Heart left ventricle (tissue), 16 donors: ENCODE measurements at regions not wholly inside any gene's neighbourhood (a gene's known extent, or its start where the extent isn't known, plus 50 kb on each side); places are given as distances from the start of the nearest gene placed in this dataset.
"Not testable (repeated sequence)": the region's sequence is repeated elsewhere in the genome, so short reads cannot be mapped to it uniquely, and the experiment has no call there.

Experiments used
- ATAC-seq, 4 donors: fragments of 200-7000 bp; cut with Tn5 transposase; one replicate each; pipeline ENCODE4 v1.9.1; 2020 to 2022; ENCODE audit warnings: moderate library complexity in 4 of 4, mild to moderate bottlenecking in 3 of 4, moderate number of reproducible peaks in 1 of 4
- DNase-seq, 5 donors: peaks; one replicate each; pipeline ENCODE4 v3.0.0-alpha.2; 2020
- H3K27ac ChIP-seq, 12 donors: fragments of 200-600 bp; sonication (generic) in 4 of 12; one replicate each; pipeline versions ENCODE4 v1.5.0 to v1.8.0; 2016 to 2022; ENCODE audit warnings: mild to moderate bottlenecking in 2 of 12
- H3K27me3 ChIP-seq, 9 donors: fragments of 200-600 bp; sonication (generic) in 2 of 9; one replicate each; pipeline versions ENCODE4 v1.5.1 to v1.8.0; 2016 to 2022; ENCODE audit warnings: mild to moderate bottlenecking in 3 of 9
- H3K36me3 ChIP-seq, 9 donors: fragments of 200-600 bp; sonication (generic) in 2 of 9; one replicate each; pipeline versions ENCODE4 v1.5.0 to v1.8.0; 2018 to 2022; ENCODE audit warnings: mild to moderate bottlenecking in 2 of 9
- H3K4me1 ChIP-seq, 12 donors: fragments of 200-600 bp; sonication (generic) in 4 of 12; one replicate each; pipeline versions ENCODE4 v1.5.0 to v1.8.0; 2016 to 2022; ENCODE audit warnings: mild to moderate bottlenecking in 3 of 12
- H3K4me3 ChIP-seq, 12 donors: fragments of 200-600 bp; sonication (generic) in 4 of 12; one replicate each; pipeline versions ENCODE4 v1.5.0 to v1.8.0; 2017 to 2022; ENCODE audit warnings: mild to moderate bottlenecking in 9 of 12, moderate library complexity in 4 of 12
- H3K9me3 ChIP-seq, 12 donors: fragments of 200-600 bp; sonication (generic) in 4 of 12; one replicate each; pipeline versions ENCODE4 v1.5.0 to v1.8.0; 2016 to 2022; ENCODE audit warnings: mild to moderate bottlenecking in 1 of 12
- POLR2A ChIP-seq, 2 donors: fragments of 450-650 bp; IDR thresholded peaks; one replicate each; pipeline ENCODE4 v1.6.1; 2017; ENCODE audit warnings: antibody characterized with exemption in 2 of 2, mild to moderate bottlenecking in 2 of 2, moderate library complexity in 2 of 2
- WGBS, 4 donors: extraction: QIAGEN DNeasy Blood & Tissue Kit in 2 of 4; methylation state at CpG; one replicate each; pipeline versions ENCODE4 v1.1.5 to v1.1.7; 2013 to 2018; 5-methylcytosine and 5-hydroxymethylcytosine counted together
- intact Hi-C, 10 donors: fragments of 100-400 bp; cut with DNase I; formaldehyde crosslinking; loops; one replicate each; pipeline versions ENCODE4 v1.11.1 to v1.14.2; 2022
- TF ChIP-seq, protein P1 (sequence below), 12 donors: fragments of 200-600 bp; sonication (generic) in 4 of 12; IDR thresholded peaks; one replicate each; pipeline versions ENCODE4 v1.5.0 to v1.8.0; 2018 to 2022; ENCODE audit warnings: antibody characterized with exemption in 12 of 12, mild to moderate bottlenecking in 5 of 12
- donor health status: ischemic (EF 13 %, LVEDD 7.1; RV severe dilation, severe dysfunction).
- donor health status: healthy with polysubstance abuse.
- donor health status: DM: no; HTN: yes; CAD: no.
- donor health status: DM: no; HTN: no; CAD: no.
- donor health status: ischemic (EF 25% LVEDD 6.9; RV normal size, moderate dysfunction).
- donor health status: ischemic (EF 25% LVEDD 5.7; RV mildly dilated, moderate dysfunction).
- donor health status: healthy.
- donor health status: DM: yes; HTN: yes; CAD: no.
- donor health status: ischemic (EF 35%, LVEDD 5.7; RV mildly dilated, moderate dysfunction).
- donor health status: nonischemic (EF 11% LVEDD 7.7; RV severe dilation, severe dysfunction).
- donor health status: DM: yes; HTN: yes; CAD: no.
- donor health status: PGD.
- donor health status: ischemic (EF 29% LVEDD 5.4; RV normal size, mild dysfunction).
- donor health status: nonischemic (EF 23%, LVEDD 6.1; RV moderate dilation, normal function).

DNA sequence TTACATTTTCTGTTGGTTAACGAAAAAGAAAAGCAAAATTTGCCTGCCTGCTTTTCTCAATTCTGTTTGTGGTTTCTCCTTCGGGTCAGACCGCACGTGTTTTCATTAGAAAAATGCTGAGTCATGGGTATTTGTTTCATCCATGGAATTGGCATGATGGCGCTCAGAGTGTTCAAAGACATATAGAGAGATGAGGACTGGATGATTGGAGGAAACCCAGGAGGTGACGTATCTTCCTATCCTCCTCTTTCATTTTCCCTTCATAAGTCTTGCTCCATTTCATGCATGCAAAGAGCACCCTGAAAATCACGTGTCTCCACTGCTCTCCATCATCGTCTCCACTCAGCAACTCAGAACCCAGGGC lies 353.8 kb upstream of the WWC1 start:
- ATAC-seq = no peak
- peak overlapping the region in 7 of 12 donors; percentile 82 to 95 (median 88) for H3K27ac ChIP-seq
- peaks cover 0 to 20% (median under 1%) of the 10 kb centered on the region in 12 donors for H3K4me1 ChIP-seq
- H3K9me3 ChIP-seq = no peaks in the 10 kb centered on the region
- intact Hi-C loops = loop anchor here in 5 of 10 donors (5.0 to 10.0 kb wide), 5 partner anchors 60 to 215 kb away; no protein-coding TSS in a partner anchor
- no peak for DNase-seq
- TF ChIP-seq POLR2A (IDR thresholded peaks at IDR 0.05) = no peak
- TF ChIP-seq, protein P1, sequence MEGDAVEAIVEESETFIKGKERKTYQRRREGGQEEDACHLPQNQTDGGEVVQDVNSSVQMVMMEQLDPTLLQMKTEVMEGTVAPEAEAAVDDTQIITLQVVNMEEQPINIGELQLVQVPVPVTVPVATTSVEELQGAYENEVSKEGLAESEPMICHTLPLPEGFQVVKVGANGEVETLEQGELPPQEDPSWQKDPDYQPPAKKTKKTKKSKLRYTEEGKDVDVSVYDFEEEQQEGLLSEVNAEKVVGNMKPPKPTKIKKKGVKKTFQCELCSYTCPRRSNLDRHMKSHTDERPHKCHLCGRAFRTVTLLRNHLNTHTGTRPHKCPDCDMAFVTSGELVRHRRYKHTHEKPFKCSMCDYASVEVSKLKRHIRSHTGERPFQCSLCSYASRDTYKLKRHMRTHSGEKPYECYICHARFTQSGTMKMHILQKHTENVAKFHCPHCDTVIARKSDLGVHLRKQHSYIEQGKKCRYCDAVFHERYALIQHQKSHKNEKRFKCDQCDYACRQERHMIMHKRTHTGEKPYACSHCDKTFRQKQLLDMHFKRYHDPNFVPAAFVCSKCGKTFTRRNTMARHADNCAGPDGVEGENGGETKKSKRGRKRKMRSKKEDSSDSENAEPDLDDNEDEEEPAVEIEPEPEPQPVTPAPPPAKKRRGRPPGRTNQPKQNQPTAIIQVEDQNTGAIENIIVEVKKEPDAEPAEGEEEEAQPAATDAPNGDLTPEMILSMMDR (IDR thresholded peaks at IDR 0.05) = no peak
- H3K4me3 ChIP-seq = peak overlapping the region in 10 of 12 donors; percentile 36 to 68 (median 57)
- WGBS, 4 donors = 46 to 66% (median 60%) methylated on average over 8 of the region's 8 CpGs
- H3K27me3 ChIP-seq = no peaks in the 10 kb centered on the region
- no peaks in the 10 kb centered on the region for H3K36me3 ChIP-seq

DNA sequence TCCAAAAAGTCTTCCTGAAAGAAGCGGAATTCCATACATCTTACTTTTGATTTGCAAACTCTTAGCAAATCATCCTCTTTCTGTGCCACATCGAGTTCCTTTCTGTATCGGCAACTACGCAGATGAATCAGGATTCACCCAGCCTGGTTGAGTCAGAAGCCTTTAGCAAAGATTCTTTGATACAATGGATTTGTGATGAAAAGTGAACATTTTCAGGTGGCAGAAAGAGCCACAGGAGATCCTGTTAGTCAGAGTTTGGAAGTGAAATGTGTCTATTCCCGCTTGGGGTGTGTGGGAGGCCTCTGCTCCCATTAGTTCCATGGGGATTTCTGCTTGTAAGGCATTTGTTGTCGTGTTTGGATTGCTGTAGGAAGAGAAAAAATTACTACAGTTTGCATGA lies 351.8 kb upstream of the WWC1 start:
- WGBS, 4 donors = 59 to 82% (median 76%) methylated on average over 6 of the region's 6 CpGs
- ATAC-seq (no peak), DNase-seq (no peak)
- Histone ChIP-seq H3K9me3 (no peaks in the 10 kb centered on the region), H3K27me3 (no peaks in the 10 kb centered on the region), H3K4me1 (peaks cover 0 to 31% (median 7%) of the 10 kb centered on the region in 12 donors), H3K27ac (peak overlapping the region in 8 of 12 donors; percentile 0 to 91 (median 86)), H3K4me3 (no peak overlapping the region), H3K36me3 (no peaks in the 10 kb centered on the region)
- TF ChIP-seq POLR2A (IDR thresholded peaks at IDR 0.05) = no peak
- TF ChIP-seq, protein P1 (IDR thresholded peaks at IDR 0.05) = no peak
- intact Hi-C loops = loop anchor here in 5 of 10 donors (5.0 to 10.0 kb wide), 5 partner anchors 58 to 217 kb away; no protein-coding TSS in a partner anchor

DNA sequence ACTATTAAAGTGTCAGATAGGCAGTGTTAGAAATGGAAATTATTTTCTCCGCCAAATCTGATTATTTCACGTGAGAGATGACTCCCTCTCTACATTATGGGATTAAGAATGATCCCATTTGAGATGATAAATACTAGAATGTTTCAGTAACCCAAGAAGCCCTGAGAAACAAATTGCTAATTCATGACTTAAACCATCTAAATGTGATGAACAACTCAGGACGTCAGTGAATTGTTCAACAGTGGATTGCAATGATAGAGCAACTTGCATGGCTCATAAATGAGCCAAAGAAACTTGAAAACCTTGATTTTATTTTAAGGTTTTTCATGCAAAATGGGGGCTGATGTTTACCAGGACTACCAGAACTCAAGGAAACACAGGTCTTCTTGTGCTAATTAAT lies 350.5 kb upstream of the WWC1 start:
- WGBS, 4 donors = 51 to 59% (median 53%) methylated on average over 3 of the region's 3 CpGs
- ATAC-seq = no peak
- no peaks in the 10 kb centered on the region for H3K27me3 ChIP-seq
- H3K36me3 ChIP-seq = no peaks in the 10 kb centered on the region
- TF ChIP-seq, protein P1 (IDR thresholded peaks at IDR 0.05) = no peak
- TF ChIP-seq POLR2A (IDR thresholded peaks at IDR 0.05) = no peak
- H3K27ac ChIP-seq = peak overlapping the region in 8 of 12 donors; percentile 21 to 94 (median 87)
- H3K4me3 ChIP-seq = no peak overlapping the region
- no peak for DNase-seq
- H3K4me1 ChIP-seq = peaks cover 0 to 43% (median 11%) of the 10 kb centered on the region in 12 donors
- intact Hi-C loops = loop anchor here in 1 of 10 donors (5.0 kb wide), 1 partner anchor 81 kb away; no protein-coding TSS in a partner anchor
- H3K9me3 ChIP-seq = no peaks in the 10 kb centered on the region

DNA sequence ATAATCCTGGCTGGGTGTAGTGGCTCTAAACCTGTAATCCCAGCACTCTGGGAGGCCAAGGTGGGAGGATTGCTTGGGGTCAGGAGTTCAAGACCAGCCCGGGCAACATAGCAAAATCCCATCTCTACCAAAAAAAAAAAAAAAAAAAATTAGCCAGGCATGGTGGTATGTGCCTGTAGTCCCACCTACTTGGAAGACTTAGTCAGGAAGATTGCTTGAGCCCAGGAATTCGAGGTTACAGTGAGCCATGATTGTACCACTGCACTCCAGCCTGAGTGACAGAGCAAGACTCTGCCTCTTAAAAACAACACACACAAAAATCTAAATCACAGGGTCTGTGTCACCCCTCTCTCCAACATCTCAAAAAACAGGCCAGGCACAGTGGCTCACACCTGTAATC lies 349.9 kb upstream of the WWC1 start:
- not testable (repeated sequence) for H3K4me3 ChIP-seq, DNase-seq, ATAC-seq, H3K9me3 ChIP-seq, H3K27me3 ChIP-seq, H3K36me3 ChIP-seq
- Histone ChIP-seq H3K4me1 (peaks cover 0 to 50% (median 17%) of the 10 kb centered on the region in 12 donors), H3K27ac (peak overlapping the region in 8 of 12 donors; percentile 80 to 94 (median 88))
- intact Hi-C loops = loop anchor here in 1 of 10 donors (5.0 kb wide), 1 partner anchor 81 kb away; no protein-coding TSS in a partner anchor
- WGBS, 4 donors = 63 to 78% (median 67%) methylated on average over 2 of the region's 2 CpGs

DNA sequence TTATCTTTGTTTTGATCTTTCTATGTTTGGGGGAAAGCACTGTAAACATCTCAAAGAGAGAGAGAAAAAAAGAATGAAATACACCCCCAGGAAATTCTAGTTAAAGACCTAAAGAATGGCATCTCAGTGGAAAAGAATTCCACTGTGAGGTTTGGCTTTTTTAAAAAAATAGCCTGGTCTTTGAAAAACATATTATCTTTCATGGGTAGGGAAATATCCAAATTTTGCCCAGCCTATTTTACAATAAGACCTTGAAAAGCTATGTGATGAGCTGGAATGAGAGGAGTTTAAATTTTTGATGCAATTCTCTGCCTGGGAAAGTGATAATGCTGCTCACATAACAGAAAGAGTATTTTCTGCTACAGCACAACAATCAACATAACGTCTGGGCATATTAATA lies 348.1 kb upstream of the WWC1 start:
- Histone ChIP-seq H3K4me1 (peaks cover 0 to 68% (median 28%) of the 10 kb centered on the region in 12 donors), H3K36me3 (no peaks in the 10 kb centered on the region), H3K27ac (peak overlapping the region; percentile 67 to 94 (median 84))

More for the DNA sequence above, 348.1 kb upstream of the WWC1 start:
- Histone ChIP-seq H3K4me3 (no peak overlapping the region), H3K27me3 (no peaks in the 10 kb centered on the region), H3K9me3 (no peaks in the 10 kb centered on the region)
- intact Hi-C loops = loop anchor here in 1 of 10 donors (5.0 kb wide), 1 partner anchor 79 kb away; no protein-coding TSS in a partner anchor
- 32 to 50% (median 44%) methylated on average over 1 of the region's 1 CpG for WGBS, 4 donors
- TF ChIP-seq POLR2A (IDR thresholded peaks at IDR 0.05) = no peak
- TF ChIP-seq, protein P1 (IDR thresholded peaks at IDR 0.05) = no peak
- no peak for ATAC-seq
- no peak for DNase-seq
